ENCODE measurements at regions not wholly inside any gene's neighbourhood (a gene's known extent, or its start where the extent isn't known, plus 50 kb on each side); places are given as distances from the start of the nearest gene placed in this dataset.
"Not testable (repeated sequence)": the region's sequence is repeated elsewhere in the genome, so short reads cannot be mapped to it uniquely, and the experiment has no call there.

DNA sequence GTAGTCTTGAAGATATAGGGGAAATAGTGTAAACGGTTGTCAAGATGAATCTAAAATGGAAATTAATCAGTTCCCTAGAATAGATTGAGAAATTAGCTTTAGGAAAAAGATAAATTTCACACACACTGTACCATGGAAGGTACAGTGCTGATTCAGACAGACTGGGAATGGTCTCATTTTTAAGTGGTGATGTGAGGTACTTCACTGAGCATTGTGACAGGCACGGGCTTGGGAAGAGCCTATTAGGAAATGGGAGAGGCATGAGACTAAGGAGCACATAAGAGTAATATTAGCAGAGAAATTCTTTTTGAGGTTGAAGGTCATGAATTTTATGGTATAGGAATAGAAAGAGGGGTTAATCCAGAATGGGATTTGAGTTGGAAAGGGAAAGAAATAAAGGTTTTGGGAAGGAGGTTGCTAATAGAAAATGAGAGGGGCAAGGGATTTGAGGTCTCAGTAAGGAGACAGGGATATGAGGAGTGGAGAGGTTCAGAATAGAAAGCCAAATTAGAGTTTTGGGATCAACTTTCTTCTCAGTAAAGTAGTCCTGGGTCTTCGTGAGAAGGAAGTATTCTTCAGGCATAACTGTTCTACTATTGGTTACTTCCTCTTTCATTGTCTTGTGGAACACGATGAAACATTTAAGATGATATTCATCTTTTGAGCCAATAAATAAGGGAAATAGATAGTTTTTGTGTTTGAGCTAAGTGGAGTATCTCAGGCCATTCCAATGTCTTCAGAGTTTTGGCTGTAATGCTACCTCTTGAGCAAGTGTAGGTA is 115.0 kb upstream of the FBXO28 start:
- DNase-seq (ENCODE audit: extremely low spot score, insufficient read length, low read depth); FAIRE-seq: not testable (repeated sequence)

DNA sequence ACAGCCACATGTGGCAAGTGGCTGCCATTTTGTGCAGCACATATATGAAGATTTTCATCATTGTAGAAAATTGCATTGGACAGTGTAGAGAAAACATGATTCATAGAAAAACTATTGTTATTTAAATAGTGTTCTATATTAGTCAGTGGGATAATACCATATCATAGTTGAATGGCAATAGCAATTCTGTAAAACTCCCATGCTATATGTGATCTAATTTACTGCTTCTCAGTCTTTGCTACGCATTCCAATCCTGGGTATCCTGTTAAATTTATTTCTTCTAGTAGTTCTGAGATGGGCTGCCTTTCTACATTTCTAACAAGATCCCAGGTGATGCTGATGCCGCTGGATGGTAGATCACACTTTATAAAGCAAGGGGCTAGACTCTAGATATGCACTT is 117.5 kb upstream of the FBXO28 start:
- not testable (repeated sequence) for FAIRE-seq; DNase-seq (ENCODE audit: extremely low spot score, insufficient read length, low read depth)

DNA sequence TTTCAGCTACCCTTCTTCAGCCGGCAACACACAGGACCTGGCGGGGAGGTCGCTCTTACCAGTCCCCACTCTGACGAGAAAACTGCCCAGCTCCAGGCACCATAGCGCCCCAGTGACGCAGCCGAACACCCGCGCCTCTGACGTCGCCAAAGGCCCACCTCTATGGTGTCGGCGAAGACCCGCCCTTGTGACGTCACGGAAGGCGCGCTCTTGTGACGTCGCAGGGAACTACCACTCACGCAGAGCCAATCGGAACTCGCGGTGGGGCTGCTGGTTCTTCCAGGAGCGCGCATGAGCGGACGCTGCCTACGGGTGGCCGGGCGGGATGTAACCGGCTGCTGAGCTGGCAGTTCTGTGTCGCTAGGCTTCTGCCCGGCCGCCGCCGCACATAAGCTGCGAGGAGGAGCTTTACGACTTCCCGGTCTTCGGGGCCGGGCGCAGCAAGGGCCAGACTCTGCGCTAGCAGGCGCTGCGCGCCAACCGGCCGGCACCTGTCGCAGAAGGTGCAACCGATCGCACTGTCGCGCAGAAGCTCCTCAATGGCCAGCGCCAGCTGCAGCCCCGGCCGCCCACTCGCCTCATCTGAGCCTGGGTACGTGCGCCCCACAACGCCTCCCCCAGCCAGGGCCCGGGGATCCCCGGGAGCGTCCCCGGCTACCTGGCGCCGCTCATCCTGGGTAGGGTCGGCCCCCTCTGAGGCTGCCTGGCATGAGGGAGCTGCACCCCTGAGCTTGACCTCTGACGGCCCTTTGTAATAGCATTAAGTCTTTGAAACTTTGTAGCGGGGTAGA is 121.3 kb upstream of the FBXO28 start:
- peak; percentile 71 for DNase-seq (ENCODE audit: extremely low spot score, insufficient read length, low read depth)
- FAIRE-seq = peak; percentile 85

DNA sequence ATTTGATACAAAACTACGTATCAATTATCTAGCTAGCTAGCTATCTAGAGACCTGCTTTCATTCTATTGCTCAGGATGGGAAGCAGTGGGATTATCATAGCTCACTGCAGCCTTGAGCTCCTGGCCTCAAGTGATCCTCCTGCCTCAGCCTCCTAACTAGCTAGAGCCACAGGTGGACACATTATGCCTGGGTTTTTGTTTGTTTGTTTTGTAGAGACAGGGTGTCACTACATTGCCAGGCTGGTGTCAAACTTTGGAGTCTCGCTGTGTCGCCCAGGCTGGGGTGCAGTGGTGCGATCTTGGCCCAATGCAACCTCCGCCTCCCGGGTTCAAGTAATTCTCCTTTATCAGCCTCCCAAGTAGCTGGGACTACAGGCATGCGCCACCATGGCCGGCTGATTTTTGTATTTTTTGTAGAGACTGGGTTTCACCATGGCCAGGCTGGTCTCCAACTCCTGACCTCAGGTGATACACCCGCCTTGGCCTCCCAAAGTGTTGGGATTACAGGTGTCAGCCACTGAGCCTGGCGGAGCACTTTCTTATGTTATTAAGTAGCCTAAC is 122.5 kb upstream of the FBXO28 start:
- not testable (repeated sequence) for DNase-seq (ENCODE audit: extremely low spot score, insufficient read length, low read depth); FAIRE-seq

DNA sequence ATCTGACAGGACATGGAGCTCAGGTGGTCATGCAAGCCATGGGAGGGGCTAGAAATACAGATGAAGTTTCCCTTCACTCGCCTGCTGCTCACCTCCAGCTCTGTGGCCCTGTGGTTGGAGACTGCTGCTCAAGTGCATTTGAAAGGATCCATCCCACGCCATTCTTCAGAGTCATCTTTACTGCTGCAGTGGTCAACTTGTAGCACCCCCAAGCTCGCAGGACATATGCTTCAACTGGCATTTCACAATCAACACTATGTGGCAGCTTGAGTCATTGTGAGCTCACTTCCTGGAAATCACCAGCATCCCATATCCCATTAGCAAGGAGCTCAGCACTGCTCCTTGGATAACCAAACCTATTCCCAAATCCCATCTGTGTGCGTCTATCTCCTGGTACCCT is 116.2 kb upstream of the TP53BP2 start:
- not testable (repeated sequence) for DNase-seq (ENCODE audit: extremely low spot score, insufficient read length, low read depth); FAIRE-seq

DNA sequence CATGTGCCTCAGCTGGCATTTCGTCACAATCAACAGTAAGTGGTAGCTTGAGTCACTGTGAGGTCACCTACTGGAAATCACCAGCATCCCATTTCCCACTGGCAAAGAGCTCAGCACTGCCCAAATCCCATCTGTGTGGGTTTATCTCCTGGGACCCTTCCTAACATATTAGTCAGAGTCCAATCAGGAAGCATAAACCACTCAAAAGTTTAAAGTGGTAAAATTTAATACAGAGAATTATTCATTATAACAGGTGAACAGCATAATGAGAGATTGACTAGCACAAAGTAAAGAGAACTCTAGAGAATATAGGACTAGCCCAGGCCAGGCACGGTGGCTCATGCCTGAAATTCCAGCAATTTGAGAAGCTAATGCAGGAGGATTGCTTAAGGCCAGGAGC is 107.1 kb upstream of the TP53BP2 start:
- FAIRE-seq; DNase-seq (ENCODE audit: extremely low spot score, insufficient read length, low read depth): not testable (repeated sequence)

DNA sequence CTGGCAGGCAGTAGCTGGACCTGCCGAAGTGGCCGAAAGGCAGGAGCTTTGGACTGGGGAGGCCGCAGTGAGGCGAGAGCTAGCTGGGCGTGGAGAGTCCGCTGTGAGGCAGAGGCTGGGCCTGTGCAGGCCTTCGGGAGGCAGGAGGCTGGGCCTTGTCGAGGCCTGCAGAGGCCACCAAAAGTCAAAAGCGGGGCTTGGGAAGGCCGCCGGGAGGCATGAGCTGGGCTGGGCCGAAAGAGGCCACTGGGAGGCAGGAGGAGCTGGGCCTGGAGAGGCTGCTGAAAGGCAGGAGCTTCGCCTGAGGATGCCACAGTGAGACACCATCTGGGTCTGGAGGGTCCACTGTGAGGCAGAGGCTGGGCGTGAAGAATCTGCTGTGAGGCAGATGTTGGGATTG is 105.8 kb upstream of the TP53BP2 start:
- FAIRE-seq; DNase-seq (ENCODE audit: extremely low spot score, insufficient read length, low read depth): not testable (repeated sequence)

DNA sequence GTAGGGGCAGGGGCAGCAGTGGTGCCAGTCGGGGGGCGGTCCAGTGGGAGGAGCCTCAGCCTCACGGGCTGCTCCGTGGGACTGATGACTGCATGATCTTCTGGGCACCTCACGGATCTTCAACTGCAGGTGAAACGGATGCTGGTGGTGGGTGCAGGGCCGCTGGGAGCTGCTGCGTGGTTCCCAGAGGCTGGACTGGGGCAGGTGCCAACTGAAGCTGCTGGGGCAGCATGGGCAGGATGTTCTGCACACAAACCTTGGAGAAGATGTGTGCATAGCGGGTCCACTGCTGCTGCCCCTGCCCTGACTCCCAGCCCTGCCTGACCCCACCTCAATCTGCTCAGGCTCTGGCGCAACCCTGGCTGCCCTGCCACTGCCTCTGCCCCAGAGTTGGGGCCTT is 104.2 kb upstream of the TP53BP2 start:
- not testable (repeated sequence) for DNase-seq (ENCODE audit: extremely low spot score, insufficient read length, low read depth); FAIRE-seq

DNA sequence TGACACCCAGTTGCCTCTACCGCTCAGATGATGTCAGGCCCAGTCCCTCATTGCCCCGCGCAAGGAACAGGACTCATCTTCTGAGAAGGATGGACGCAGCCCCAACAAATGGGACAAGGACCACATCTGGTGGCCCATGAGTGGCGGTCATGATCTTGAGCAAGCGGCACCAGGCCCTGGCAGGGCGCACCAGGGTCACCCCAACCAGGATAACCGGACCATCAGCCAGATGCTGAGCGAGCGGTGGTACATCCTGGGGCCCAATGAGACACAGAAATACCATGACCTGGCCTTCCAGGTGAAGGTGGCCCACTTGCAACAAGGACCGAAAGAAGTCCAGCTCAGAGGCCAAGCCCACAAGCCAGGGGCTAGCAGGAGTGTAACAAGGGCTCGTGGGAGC is 102.3 kb upstream of the TP53BP2 start:
- DNase-seq (ENCODE audit: extremely low spot score, insufficient read length, low read depth); FAIRE-seq: not testable (repeated sequence)

DNA sequence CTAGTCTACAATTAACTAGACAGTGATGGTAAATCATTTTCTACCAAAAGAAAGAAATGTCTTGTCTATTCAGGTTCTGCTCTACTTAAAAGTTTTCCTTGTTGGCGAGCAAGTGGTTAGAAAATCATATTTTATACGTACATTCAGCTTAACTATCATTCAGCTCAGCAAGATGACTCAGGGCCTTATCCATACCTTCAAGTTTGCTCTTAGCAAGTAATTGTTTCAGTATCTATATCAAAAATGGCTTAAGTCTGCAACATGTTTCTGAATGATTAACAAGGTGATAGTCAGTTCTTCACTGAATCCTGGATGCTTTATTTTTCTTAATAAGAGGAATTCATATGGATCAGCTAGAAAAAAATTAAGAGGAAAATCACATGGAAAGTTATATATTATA is 90.8 kb upstream of the TP53BP2 start:
- DNase-seq (ENCODE audit: extremely low spot score, insufficient read length, low read depth); FAIRE-seq: not testable (repeated sequence)

DNA sequence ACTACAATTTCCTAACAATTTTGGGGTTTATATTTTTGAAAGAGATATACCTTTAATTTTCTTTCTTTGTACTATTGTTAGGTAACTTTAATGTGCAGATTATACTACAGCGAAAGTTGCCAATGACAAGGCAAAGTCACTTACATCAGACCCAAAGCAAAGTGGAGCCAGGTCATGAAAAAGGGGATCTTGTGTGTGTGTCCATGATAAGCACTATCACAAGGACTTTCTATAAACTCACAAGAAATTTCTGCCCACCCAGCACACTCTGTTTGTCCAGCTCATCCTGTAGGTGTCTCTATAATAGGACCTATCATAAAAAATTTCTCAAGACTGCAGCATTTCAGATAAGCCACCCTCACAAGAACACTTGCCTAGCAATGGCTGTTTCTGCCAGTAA is 85.7 kb upstream of the TP53BP2 start:
- not testable (repeated sequence) for DNase-seq (ENCODE audit: extremely low spot score, insufficient read length, low read depth); FAIRE-seq

DNA sequence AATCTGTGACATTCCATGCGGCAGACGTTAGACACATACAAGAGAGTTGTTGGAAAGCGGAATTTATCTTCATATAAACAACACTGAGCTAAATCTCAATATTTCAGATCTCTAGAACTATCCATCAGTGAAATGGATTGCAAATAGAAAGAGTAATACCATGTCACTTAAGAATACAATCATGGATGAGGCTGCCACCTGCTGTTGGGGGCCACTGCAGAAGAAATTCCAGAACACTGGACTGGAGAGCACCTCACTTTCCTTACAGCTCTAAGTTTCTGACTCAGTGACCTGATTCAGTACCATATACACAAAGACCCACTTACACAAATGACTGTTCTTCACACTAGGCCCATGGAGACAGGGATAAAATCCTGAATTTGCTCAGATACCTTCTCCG is 75.1 kb upstream of the TP53BP2 start:
- DNase-seq (ENCODE audit: extremely low spot score, insufficient read length, low read depth); FAIRE-seq: not testable (repeated sequence)

DNA sequence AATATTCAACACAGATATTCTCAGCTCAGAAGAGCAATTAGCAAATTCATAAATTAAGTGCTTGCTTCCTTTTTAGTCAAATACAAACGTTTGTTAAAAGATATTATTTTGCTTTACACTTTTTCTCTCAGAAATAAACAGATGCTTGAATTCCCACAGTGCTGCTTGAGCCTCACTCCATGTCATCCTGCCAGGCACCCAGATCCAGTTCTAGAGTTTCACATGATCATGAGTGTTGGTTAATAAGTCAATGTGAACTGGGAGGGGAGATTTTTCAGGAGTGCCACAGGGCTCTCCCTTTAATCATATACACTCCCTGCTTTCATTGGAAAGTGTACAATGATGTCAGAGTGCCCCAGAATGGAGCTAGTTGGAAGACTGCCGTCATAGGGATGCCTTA is 69.7 kb upstream of the TP53BP2 start:
- not testable (repeated sequence) for FAIRE-seq

DNA sequence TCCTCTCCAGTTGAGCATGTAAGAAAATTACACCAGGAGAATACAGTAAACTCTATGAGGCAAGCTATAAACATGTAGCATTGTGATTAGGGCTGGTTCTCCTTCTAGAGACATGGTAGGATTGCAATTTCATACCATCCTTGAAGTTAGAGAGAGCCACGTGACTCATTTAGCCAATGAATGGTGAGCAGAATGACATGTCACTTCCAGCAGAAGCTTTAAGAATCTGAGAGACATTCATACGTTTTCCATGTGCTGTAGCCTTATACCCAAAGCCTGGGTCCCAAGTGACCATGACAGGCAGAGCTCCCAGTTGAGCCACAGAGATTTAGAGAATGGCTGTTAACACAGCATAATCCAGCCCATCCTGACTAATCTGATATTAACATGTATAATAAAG is 68.0 kb upstream of the TP53BP2 start:
- FAIRE-seq; DNase-seq (ENCODE audit: extremely low spot score, insufficient read length, low read depth): not testable (repeated sequence)

More for the DNA sequence above, 69.7 kb upstream of the TP53BP2 start:
- not testable (repeated sequence) for DNase-seq (ENCODE audit: extremely low spot score, insufficient read length, low read depth)

DNA sequence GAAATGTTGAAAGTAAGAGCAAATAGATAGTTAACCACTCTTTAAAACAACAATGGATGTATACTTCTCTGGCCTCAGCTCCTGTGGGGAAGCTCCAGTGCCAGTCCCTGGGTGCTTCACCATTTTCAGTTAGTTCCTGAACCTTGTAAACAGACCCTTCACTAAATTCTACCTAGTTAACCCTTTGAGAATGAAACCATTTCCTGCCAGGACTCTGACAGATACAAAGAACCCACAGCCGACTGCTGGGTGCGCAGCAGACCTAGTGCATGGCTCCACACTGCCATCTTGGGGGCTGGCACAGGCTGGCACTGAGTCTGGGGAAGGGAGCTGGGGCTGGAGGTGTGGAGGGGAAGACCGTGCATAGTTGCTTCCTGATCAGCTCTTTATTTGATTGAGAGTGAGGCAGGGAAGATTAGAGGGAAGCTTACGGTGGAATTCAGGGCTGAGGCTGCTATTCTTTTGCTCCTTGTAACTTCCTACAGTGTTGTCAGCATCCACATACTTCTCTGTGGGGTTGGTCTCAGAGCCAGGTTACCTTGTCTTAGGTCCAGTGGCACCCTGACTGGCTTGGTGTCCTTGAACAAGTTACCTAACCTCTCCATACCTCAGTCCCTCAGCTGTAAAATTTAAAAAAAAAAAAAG is 62.3 kb upstream of the TP53BP2 start:
- DNase-seq (ENCODE audit: extremely low spot score, insufficient read length, low read depth); FAIRE-seq: not testable (repeated sequence)

DNA sequence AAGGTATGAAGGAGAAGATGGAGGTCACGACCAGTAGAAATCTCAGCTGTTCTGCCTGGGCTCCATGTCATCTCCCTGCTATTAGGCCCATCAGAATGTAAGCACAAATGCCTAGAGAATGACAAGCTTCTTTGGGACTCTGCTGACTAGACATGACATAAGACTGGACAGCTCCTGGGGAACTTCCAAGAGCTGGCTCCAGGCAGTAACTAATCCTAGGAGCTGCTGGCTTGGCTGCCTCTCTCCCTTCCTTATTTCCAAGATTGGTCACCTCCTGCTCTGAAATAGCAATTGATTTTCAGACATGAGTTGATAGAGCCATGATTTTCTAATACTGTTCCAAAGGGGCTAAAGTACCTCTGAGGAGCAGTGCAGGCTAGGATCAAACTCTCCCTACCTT is 57.5 kb upstream of the TP53BP2 start:
- FAIRE-seq; DNase-seq (ENCODE audit: extremely low spot score, insufficient read length, low read depth): not testable (repeated sequence)

DNA sequence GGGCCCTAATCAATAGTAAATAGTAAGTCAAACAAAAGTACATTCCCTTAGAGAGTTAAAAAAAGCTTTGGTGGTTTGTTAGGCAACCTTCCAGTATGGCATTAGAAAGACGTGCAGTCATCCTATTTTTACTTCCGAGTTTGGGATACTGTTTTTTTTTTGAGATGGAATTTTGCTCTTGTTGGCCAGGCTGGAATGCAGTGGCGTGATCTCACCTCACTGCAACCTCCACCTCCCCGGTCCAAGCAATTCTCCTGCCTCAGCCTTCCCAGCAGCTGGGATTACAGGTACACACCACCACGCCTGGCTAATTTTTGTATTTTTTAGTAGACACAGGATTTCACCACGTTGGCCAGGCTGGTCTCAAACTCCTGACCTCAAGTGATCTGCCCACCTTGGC is 54.0 kb upstream of the TP53BP2 start:
- not testable (repeated sequence) for FAIRE-seq; DNase-seq (ENCODE audit: extremely low spot score, insufficient read length, low read depth)

DNA sequence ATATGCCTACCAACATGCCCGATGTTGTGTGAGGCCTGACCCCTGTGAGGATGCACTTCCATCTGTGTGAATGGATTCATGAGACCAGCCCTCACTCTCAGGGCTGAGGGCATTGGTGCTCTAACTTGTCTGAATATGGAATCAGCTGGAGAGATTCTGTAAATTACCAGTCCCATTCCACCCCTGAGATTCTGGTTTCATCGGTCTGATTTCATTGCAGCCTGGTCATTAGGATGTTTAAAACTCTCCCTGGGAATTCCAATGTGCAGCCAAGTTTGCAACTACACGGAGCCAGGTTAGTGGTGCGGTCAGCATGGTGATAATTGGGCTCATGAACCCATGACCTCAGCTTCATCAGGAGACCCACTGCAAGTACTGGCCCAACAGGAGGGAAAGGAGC is 51.4 kb upstream of the TP53BP2 start:
- not testable (repeated sequence) for DNase-seq (ENCODE audit: extremely low spot score, insufficient read length, low read depth); FAIRE-seq

DNA sequence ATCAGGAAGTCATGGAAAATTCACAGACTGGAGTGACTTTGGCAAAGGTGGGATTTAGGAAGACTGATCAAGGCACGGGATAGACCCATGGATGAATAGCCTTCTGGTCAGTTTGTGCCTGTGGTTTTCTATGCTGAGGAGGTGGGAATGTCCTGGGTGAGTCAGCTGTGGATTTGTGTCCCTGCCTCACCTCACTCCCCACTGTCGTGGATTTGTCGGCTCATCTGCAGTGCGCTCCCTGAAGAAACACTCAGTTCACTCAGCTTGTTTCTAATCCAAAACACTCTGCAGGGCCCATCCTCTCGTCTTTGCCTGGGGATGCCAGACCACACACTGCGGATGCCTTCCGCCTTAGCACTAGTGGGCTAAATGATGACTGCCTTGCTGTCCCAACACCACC is 50.2 kb upstream of the TP53BP2 start:
- not testable (repeated sequence) for DNase-seq (ENCODE audit: extremely low spot score, insufficient read length, low read depth); FAIRE-seq

Data from GM18507 (cell line).